Activated T-helper 17 cell treated with anti-CD3 and anti-CD28 coated beads, Interleukin-2, amount 50 U/mL, for 72 hours (primary cell): ENCODE measurements at regions not wholly inside any gene's neighbourhood (a gene's known extent, or its start where the extent isn't known, plus 50 kb on each side); places are given as distances from the start of the nearest gene placed in this dataset.

Experiments
- ATAC-seq: fragments of 150-1000 bp; cut with Tn5 transposase; replicated peaks from 2 replicates; pipeline ENCODE4 v1.10.0; 2021; ENCODE audit warnings: mild to moderate bottlenecking, moderate library complexity
- H3K27ac Mint-ChIP-seq: one replicate; pipeline ENCODE4 v1.8.0; 2022; ENCODE audit warnings: mixed read lengths
- H3K27me3 Mint-ChIP-seq: one replicate; pipeline ENCODE4 v1.8.0; 2022; ENCODE audit warnings: mixed read lengths
- H3K36me3 Mint-ChIP-seq: one replicate; pipeline ENCODE4 v1.8.0; 2022; ENCODE audit warnings: low read depth, mild to moderate bottlenecking, mixed read lengths
- H3K4me1 Mint-ChIP-seq: one replicate; pipeline ENCODE4 v1.8.0; 2022; ENCODE audit warnings: mixed read lengths
- H3K4me3 Mint-ChIP-seq: one replicate; pipeline ENCODE4 v1.8.0; 2022; ENCODE audit warnings: mild to moderate bottlenecking, mixed read lengths
- H3K9me3 Mint-ChIP-seq: one replicate; pipeline ENCODE4 v1.8.0; 2022; ENCODE audit warnings: mixed read lengths

- no peaks in the 10 kb centered on the region for H3K36me3 Mint-ChIP-seq
- ATAC-seq, result no peak
- no peak overlapping the region for H3K27ac Mint-ChIP-seq
- peaks cover 4% of the 10 kb centered on the region for H3K27me3 Mint-ChIP-seq
- H3K9me3 Mint-ChIP-seq, result no peaks in the 10 kb centered on the region
- no peaks in the 10 kb centered on the region for H3K4me1 Mint-ChIP-seq
- H3K4me3 Mint-ChIP-seq, result no peak overlapping the region
Observed at GRCh38 chr7:21029006-21029405, 242.3 kb upstream of the SP8 start.

- H3K4me1 Mint-ChIP-seq, result no peaks in the 10 kb centered on the region
- no peaks in the 10 kb centered on the region for H3K36me3 Mint-ChIP-seq
- H3K9me3 Mint-ChIP-seq, result no peaks in the 10 kb centered on the region
- no peak overlapping the region for H3K27ac Mint-ChIP-seq
- H3K4me3 Mint-ChIP-seq, result no peak overlapping the region
- H3K27me3 Mint-ChIP-seq, result no peaks in the 10 kb centered on the region
- no peak for ATAC-seq
Observed at GRCh38 chr7:21030237-21030871, 243.7 kb upstream of the SP8 start.

- no peak overlapping the region for H3K27ac Mint-ChIP-seq
- H3K27me3 Mint-ChIP-seq, result peaks cover 4% of the 10 kb centered on the region
- no peaks in the 10 kb centered on the region for H3K36me3 Mint-ChIP-seq
- no peaks in the 10 kb centered on the region for H3K4me1 Mint-ChIP-seq
- no peaks in the 10 kb centered on the region for H3K9me3 Mint-ChIP-seq
- ATAC-seq, result no peak
- no peak overlapping the region for H3K4me3 Mint-ChIP-seq
Observed at GRCh38 chr7:21041252-21041651, 254.6 kb upstream of the SP8 start.

GRCh38 chr7:21041666-21042065 lies 255.0 kb upstream of the SP8 start:
- Mint-ChIP-seq H3K27ac (no peak overlapping the region), H3K27me3 (peaks cover 4% of the 10 kb centered on the region), H3K4me3 (no peak overlapping the region), H3K4me1 (no peaks in the 10 kb centered on the region), H3K9me3 (no peaks in the 10 kb centered on the region), H3K36me3 (no peaks in the 10 kb centered on the region)
- ATAC-seq, result no peak

- Mint-ChIP-seq H3K27me3 (peaks cover 4% of the 10 kb centered on the region), H3K4me1 (no peaks in the 10 kb centered on the region), H3K27ac (no peak overlapping the region), H3K9me3 (no peaks in the 10 kb centered on the region), H3K4me3 (no peak overlapping the region), H3K36me3 (no peaks in the 10 kb centered on the region)
- no peak for ATAC-seq
Observed at GRCh38 chr7:21044384-21044783, 257.7 kb upstream of the SP8 start.

GRCh38 chr7:21044913-21045568 lies 258.4 kb upstream of the SP8 start:
- H3K27ac Mint-ChIP-seq, result no peak overlapping the region
- H3K9me3 Mint-ChIP-seq, result no peaks in the 10 kb centered on the region
- no peak overlapping the region for H3K4me3 Mint-ChIP-seq
- no peaks in the 10 kb centered on the region for H3K36me3 Mint-ChIP-seq
- peaks cover 4% of the 10 kb centered on the region for H3K27me3 Mint-ChIP-seq
- no peak for ATAC-seq
- H3K4me1 Mint-ChIP-seq, result no peaks in the 10 kb centered on the region

- ATAC-seq, result no peak
- Mint-ChIP-seq H3K27ac (no peak overlapping the region), H3K4me1 (no peaks in the 10 kb centered on the region), H3K36me3 (no peaks in the 10 kb centered on the region), H3K4me3 (no peak overlapping the region), H3K27me3 (peaks cover 4% of the 10 kb centered on the region), H3K9me3 (no peaks in the 10 kb centered on the region)
Observed at GRCh38 chr7:21051865-21052264, 265.2 kb upstream of the SP8 start.

- Mint-ChIP-seq H3K9me3 (peaks cover 3% of the 10 kb centered on the region), H3K27me3 (peaks cover 8% of the 10 kb centered on the region), H3K27ac (no peak overlapping the region), H3K4me1 (no peaks in the 10 kb centered on the region), H3K4me3 (no peak overlapping the region), H3K36me3 (no peaks in the 10 kb centered on the region)
- ATAC-seq, result no peak
Observed at GRCh38 chr7:21054427-21055112, 267.9 kb upstream of the SP8 start.

- Mint-ChIP-seq H3K4me3 (no peak overlapping the region), H3K27ac (no peak overlapping the region), H3K27me3 (peaks cover 8% of the 10 kb centered on the region), H3K4me1 (no peaks in the 10 kb centered on the region), H3K36me3 (no peaks in the 10 kb centered on the region), H3K9me3 (peaks cover 3% of the 10 kb centered on the region)
- ATAC-seq, result no peak
Observed at GRCh38 chr7:21059069-21059468, 272.4 kb upstream of the SP8 start.

GRCh38 chr7:21063106-21063505 lies 276.4 kb upstream of the SP8 start:
- Mint-ChIP-seq H3K27me3 (peaks cover 7% of the 10 kb centered on the region), H3K36me3 (no peaks in the 10 kb centered on the region), H3K4me1 (no peaks in the 10 kb centered on the region), H3K27ac (no peak overlapping the region), H3K9me3 (peaks cover 3% of the 10 kb centered on the region), H3K4me3 (no peak overlapping the region)
- no peak for ATAC-seq

GRCh38 chr7:21064698-21065648 lies 278.3 kb upstream of the SP8 start:
- no peak overlapping the region for H3K4me3 Mint-ChIP-seq
- no peaks in the 10 kb centered on the region for H3K4me1 Mint-ChIP-seq
- no peak overlapping the region for H3K27ac Mint-ChIP-seq
- no peak for ATAC-seq
- H3K36me3 Mint-ChIP-seq, result no peaks in the 10 kb centered on the region
- H3K27me3 Mint-ChIP-seq, result peaks cover 8% of the 10 kb centered on the region
- peaks cover 4% of the 10 kb centered on the region for H3K9me3 Mint-ChIP-seq

GRCh38 chr7:21066221-21066620 lies 279.5 kb upstream of the SP8 start:
- Mint-ChIP-seq H3K9me3 (peaks cover 4% of the 10 kb centered on the region), H3K36me3 (no peaks in the 10 kb centered on the region), H3K4me3 (no peak overlapping the region), H3K27ac (no peak overlapping the region), H3K4me1 (no peaks in the 10 kb centered on the region), H3K27me3 (peaks cover 8% of the 10 kb centered on the region)
- no peak for ATAC-seq

GRCh38 chr7:21067216-21067615 lies 280.5 kb upstream of the SP8 start:
- Mint-ChIP-seq H3K36me3 (no peaks in the 10 kb centered on the region), H3K4me3 (no peak overlapping the region), H3K9me3 (peaks cover 4% of the 10 kb centered on the region), H3K27me3 (peaks cover 8% of the 10 kb centered on the region), H3K27ac (no peak overlapping the region), H3K4me1 (no peaks in the 10 kb centered on the region)
- no peak for ATAC-seq

GRCh38 chr7:21070571-21071090 lies 283.9 kb upstream of the SP8 start:
- ATAC-seq, result no peak
- Mint-ChIP-seq H3K4me1 (no peaks in the 10 kb centered on the region), H3K27ac (no peak overlapping the region), H3K9me3 (peaks cover 4% of the 10 kb centered on the region), H3K4me3 (no peak overlapping the region), H3K36me3 (no peaks in the 10 kb centered on the region), H3K27me3 (peaks cover 5% of the 10 kb centered on the region)
